Cardiac fibroblast (primary cell): ENCODE measurements at regions not wholly inside any gene's neighbourhood (a gene's known extent, or its start where the extent isn't known, plus 50 kb on each side); places are given as distances from the start of the nearest gene placed in this dataset.

Experiments used
- DNase-seq, 2 donors: peaks; one replicate each; pipeline versions ENCODE4 v3.0.0 to v3.0.0-alpha.2; 2010; ENCODE audit warnings: low read depth in 2 of 2
- H3K4me3 ChIP-seq, 2 donors: replicated peaks in 1 of 2; 1 replicate in 1 of 2; 2 replicates in 1 of 2; pipeline ENCODE4 v1.5.1; 2011; ENCODE audit warnings: low read depth in 2 of 2, low read length in 2 of 2, mild to moderate bottlenecking in 2 of 2, moderate library complexity in 1 of 2
- TF ChIP-seq, protein P1 (sequence below): IDR thresholded peaks from one replicate; pipeline ENCODE4 v1.5.1; 2011; ENCODE audit warnings: low read depth, mild to moderate bottlenecking, low read length, inconsistent platforms

DNA sequence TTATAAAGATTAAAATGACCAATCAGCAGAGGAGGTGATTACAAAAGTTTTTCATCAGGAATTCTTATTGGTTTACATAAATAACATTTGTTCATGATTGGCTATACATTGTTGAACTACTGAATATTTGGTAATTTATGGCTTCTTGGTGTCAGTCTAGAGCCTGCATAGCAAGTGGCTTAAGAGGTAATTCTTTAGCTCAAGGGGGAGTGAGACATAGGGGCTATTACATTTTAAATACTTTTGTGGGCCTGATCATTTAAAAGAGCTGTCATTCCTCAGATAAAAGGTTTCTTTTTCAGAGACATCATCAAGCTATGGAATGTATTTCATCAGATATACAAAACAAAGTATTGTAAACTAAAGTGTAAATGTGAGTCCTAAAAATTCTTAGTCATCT, 373.8 kb downstream of the EPHA4 start:
- TF ChIP-seq, protein P1, sequence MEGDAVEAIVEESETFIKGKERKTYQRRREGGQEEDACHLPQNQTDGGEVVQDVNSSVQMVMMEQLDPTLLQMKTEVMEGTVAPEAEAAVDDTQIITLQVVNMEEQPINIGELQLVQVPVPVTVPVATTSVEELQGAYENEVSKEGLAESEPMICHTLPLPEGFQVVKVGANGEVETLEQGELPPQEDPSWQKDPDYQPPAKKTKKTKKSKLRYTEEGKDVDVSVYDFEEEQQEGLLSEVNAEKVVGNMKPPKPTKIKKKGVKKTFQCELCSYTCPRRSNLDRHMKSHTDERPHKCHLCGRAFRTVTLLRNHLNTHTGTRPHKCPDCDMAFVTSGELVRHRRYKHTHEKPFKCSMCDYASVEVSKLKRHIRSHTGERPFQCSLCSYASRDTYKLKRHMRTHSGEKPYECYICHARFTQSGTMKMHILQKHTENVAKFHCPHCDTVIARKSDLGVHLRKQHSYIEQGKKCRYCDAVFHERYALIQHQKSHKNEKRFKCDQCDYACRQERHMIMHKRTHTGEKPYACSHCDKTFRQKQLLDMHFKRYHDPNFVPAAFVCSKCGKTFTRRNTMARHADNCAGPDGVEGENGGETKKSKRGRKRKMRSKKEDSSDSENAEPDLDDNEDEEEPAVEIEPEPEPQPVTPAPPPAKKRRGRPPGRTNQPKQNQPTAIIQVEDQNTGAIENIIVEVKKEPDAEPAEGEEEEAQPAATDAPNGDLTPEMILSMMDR = no peak
- H3K4me3 ChIP-seq = no peak overlapping the region
- no peak for DNase-seq

DNA sequence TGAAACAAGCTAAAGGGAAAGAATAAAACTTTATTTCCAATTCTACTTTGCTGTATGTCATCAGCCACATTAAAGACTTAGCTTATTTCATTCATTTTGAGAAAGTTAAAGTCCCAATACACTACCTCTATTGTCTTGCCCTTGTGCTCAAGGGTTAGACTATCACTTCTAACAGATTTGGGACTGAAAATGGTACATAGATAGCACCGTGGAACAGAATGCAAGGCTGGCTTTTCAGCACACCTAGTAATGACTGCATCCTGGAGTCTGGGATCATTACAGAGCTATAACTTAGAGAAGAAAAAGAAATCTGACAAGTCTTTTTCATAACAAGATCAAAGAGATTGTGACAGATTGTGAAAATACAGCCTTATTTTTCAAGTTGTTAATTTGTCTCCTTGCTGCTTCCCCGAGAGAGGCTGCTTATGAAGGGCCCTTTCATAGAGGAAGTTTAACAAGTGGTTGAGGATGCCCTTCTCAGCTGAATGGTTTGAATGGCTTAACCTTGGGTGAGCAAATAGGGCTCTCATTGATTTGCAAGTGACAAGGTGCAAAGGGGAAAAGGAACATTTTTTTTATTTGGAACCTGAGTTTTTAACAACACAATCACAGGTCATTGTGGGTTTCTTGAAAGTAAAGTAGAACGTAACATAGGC, 371.8 kb downstream of the EPHA4 start:
- no peak overlapping the region for H3K4me3 ChIP-seq
- TF ChIP-seq, protein P1 = no peak
- DNase-seq = no peak

DNA sequence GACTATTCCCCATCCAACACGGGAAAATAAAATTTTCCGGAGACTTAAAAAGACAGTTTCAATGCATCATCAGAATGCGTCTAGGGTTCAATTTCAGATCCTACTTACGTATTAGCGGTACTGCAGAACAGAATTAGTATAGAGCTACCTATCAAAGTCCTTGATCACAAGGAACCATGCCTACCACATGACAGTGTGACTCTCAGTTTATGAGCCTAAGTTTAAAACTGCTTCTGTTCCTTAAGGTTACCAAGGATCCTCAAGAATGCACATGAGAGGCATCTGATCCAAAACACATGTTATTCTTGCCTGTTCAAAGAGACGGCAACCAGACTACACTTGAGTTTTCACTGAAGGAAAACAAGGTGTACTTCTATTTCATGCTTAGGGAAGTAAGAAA, 369.7 kb downstream of the EPHA4 start:
- no peak for DNase-seq
- TF ChIP-seq, protein P1 = no peak
- H3K4me3 ChIP-seq = no peak overlapping the region

DNA sequence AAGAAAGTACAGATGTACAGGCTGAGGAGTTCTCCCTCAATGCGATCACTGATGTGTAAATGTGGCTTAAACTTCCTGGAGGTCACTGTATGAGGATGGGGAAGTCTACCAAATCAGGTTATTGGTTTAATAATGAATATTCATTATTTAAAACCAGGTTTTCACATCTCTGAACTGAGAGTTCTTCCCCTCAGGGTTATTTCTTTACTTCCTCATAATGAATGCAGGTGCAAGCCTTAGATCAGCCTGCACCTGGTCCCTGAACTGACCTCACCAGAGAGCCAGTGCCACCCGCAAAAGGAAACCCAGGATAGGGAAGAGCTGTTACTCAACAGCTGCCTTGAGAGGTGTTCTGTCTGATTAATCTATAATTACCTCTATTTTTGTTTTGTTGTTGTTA, 369.0 kb downstream of the EPHA4 start:
- no peak for DNase-seq
- TF ChIP-seq, protein P1 = no peak

DNA sequence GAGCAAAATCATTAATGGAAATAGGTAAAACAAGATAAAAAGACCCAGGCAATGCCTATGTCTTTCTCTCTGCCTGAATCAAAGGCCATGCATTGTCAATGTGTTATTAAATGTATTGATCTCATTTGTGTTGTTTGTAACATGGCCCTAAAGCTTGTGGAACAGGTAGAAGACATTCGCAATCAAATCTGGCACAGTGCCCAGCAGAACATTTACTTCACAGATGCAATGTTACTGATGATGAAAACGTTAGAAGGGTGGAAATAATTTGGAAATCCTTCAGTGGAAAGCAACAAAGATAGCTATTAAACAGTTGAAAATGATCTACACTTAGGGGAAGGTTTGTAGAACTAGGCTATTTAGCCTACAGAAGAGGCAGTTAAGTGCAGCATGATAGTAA, 368.2 kb downstream of the EPHA4 start:
- TF ChIP-seq, protein P1 = no peak
- no peak overlapping the region for H3K4me3 ChIP-seq
- DNase-seq = no peak

More for the DNA sequence above, 369.0 kb downstream of the EPHA4 start:
- H3K4me3 ChIP-seq = no peak overlapping the region

DNA sequence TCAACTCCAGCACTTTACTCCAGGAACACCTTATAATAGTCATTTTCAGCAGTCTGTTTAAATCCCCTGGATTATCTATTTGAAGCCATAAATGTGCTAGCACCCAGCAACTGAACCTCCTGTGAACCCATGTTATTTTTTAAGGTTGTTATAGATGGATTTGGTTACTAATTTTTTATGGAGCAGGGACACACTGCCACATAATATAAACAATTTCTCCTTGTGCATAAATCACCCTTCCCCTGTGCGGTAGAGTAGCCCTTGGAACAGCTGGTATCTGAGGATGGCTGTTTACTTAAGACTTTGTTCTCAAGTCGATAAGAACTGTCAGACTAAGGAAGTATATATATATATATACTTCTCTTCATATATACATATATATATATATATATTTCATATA, 367.4 kb downstream of the EPHA4 start:
- no peak overlapping the region for H3K4me3 ChIP-seq
- DNase-seq = no peak
- TF ChIP-seq, protein P1 = no peak

DNA sequence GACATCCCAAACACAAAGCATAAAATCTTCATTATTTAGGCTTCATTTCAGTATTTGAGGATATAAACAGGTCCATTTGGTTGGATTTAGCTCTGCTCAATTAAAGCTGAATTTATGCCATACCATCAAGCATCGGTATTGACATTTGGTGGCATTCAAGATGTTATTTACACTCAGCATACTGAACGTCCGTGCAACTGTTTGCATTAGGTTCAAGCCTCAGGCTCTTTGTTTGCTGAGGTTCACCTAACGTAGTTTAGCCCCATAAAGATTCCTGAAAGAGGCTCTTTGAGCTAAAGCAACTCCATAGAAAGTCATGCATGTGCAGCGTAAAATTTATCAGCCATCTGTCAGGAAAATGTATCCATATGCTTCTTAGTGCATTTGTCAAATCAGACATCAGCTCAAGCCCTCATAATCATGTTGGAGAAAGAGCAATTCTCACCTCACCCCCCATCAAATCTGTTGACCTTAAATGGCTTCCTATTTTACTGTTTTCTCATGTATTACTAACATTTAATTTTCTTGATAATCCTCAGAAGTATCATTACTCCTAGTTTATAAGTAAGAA, 366.9 kb downstream of the EPHA4 start:
- DNase-seq = no peak
- TF ChIP-seq, protein P1 = no peak
- H3K4me3 ChIP-seq = no peak overlapping the region
